ENCODE measurements at regions not wholly inside any gene's neighbourhood (a gene's known extent, or its start where the extent isn't known, plus 50 kb on each side); places are given as distances from the start of the nearest gene placed in this dataset.

DNA sequence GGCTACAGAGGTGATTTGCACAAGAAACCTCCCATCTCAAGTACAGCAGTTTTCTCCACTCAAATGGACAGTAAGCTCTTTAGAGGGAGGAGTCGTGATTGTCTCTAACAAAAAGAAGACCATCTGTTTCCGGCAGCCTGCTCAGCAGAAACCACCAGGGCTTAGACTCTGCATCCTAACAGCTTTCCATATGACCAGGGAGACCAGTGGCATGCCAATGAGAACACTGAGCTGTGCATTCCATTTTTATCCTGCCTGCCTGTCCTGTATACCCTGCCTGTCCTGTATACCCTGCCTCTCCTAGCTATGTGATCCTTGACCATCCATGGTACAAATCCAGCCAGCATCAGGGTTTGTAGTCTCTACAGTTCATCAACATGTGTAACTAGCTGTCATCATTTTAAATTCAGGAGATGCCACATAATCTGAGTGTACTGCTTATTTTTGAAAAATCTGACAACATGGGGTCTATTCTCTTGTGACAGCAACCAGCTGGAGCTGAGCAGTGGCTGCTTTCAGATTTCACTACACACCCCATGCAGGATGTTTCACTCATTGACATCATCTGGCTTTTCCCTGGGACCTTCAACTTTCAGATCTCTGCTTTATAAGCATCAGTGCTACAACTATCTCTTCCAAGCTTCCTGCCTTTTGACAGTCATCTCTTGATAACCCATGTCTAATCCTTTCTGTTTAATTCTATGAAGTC is 50.5 kb upstream of the POU2AF2 start:
- no peak for FAIRE-seq
- no peak for DNase-seq (ENCODE audit: extremely low spot score, insufficient read length, low read depth)

DNA sequence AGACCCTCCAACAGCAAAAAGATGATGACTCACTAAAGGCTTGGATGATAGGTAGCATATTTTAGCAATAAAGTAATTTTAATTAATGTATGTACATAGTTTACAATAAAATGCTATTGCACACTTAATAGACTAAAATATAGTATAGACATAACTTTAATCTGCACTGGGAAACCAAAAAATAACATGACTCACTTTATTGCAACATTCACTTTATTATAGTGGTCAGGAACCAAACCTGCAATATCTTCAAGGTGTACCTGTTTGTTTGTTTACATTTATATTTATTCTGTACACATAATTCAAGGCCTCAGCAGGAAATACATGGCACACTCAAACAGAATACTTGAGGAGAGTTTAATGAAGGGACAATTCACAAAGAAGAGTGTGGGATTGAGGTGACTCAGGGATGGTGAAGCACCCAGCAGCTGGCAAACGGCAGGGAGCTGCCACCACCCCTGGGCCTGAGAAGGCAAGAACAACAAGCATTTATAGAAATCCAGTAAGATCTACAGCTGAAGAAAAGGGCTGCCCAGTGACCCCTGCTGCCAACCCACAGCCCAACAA is 51.5 kb upstream of the POU2AF2 start:
- FAIRE-seq (no peak), DNase-seq (ENCODE audit: extremely low spot score, insufficient read length, low read depth) (no peak)

DNA sequence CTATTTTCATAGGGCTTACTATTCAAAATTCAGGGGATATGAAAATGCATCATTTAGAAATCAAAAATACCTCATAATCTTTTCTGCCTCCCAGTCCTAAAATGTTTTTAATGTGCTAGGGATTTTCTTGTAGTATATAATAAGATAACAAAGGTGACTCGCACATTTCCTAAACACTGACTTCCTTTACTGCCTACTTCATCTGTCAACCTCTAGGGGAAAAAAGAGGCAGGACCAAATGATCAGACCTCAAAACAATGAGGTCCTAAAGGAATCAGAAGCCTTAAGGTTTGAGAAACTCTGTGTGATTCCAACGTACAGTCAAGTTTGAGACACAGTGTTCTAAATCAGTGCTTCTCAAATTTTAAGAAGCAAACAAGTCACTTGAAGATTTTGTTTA is 56.1 kb upstream of the POU2AF2 start:
- FAIRE-seq: no peak
- DNase-seq (ENCODE audit: extremely low spot score, insufficient read length, low read depth): no peak

DNA sequence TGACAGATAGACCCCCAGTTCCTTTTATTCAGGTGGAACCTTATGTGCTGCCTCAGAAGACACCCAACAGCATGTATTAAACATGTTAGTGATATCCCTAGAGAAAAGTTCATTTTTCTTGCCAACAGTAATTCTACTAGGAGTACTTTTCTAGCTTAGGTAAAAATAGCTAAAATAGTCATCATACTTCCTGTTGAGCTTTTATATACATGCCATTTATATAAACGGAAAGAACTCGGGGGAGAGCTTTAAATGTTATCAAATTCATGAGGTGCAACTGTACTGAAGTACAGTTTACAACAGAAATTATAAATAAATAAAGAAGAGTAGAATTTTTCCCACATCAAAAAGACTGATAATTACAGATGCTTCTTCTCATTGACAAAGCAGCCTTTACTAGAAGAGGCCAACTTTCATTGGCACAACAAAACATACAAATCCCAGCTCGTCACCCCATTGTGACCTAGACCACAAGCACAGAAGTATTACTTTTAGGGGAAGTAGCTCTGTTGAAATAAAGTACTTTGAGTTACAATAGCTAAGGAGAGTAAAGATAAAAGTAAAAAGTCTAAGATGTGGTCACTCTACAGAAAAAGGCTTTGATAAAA is 59.1 kb upstream of the POU2AF2 start:
- DNase-seq (ENCODE audit: extremely low spot score, insufficient read length, low read depth) (no peak), FAIRE-seq (no peak)

DNA sequence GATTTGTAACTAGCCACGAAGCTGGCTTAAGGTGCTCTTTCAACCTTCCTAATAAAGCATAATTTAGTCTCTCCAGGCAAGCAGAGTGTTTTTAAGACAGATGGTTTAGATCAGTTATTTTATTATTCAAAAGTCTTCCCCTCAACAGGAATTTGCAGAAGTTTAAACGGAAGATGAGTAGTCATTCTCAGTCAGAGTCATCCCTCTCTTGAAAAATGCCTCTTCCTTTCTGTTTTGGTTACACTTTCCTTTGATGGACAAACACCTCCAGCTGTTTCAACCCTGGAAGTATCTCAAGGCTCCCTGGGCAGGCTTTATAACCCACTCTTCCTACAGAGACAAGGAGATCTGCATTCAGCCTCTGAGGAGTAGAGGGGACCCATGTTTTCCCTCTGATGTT is 60.3 kb upstream of the POU2AF2 start:
- FAIRE-seq: peak; percentile 41
- DNase-seq (ENCODE audit: extremely low spot score, insufficient read length, low read depth): no peak

DNA sequence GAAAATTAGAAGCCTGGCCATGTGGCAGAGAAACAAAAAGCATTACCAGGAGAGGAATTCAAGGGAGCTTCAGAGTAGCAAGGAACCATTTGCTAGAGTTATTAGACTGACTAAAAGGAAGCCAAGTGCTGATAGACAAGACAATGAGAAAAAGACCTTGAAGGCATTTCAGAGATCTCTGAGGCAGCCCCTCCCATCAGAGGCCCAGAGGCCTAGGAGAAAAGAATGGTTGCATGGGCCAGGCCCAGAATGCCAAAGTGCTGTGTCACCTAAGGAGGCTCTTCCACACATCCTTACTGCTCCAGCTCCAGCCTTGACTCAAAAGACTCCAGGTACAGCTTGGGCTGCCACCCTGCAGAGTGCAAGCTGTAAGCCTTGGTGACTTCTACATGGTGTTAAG is 61.8 kb upstream of the POU2AF2 start:
- FAIRE-seq (no peak), DNase-seq (ENCODE audit: extremely low spot score, insufficient read length, low read depth) (no peak)

DNA sequence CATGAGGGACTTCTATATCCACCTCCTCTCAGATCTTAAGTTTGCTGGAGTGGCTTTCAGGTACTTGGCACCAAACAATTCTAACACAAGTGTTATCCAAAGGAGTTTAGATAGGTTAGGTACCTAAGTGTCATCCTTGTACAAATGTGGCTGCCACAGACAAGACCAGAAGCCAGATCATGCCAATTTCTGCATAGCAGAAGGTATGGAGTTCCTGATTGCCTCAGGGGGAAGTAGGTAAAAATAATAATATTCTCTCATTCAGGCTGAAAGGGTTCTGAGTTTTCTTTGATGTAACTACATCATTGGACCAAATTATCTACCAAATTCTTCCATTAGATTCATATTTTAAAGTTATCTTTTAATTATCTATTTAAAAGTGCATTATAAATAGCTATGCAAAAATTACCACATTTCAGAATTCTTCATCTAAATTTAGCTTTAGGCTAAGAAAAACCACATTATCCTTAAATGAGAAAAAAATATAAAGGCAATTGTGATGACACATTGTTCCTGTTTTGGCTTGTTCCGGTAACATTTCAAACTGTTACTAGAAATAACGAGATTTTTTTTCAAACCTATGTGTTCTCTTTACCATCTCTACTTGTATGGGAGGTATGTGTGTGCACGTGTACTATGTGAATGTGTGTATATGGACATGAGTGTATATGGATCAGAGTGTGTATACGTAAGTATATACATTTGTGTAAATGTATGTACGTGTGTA is 66.2 kb upstream of the POU2AF2 start:
- DNase-seq (ENCODE audit: extremely low spot score, insufficient read length, low read depth): no peak
- no peak for FAIRE-seq

DNA sequence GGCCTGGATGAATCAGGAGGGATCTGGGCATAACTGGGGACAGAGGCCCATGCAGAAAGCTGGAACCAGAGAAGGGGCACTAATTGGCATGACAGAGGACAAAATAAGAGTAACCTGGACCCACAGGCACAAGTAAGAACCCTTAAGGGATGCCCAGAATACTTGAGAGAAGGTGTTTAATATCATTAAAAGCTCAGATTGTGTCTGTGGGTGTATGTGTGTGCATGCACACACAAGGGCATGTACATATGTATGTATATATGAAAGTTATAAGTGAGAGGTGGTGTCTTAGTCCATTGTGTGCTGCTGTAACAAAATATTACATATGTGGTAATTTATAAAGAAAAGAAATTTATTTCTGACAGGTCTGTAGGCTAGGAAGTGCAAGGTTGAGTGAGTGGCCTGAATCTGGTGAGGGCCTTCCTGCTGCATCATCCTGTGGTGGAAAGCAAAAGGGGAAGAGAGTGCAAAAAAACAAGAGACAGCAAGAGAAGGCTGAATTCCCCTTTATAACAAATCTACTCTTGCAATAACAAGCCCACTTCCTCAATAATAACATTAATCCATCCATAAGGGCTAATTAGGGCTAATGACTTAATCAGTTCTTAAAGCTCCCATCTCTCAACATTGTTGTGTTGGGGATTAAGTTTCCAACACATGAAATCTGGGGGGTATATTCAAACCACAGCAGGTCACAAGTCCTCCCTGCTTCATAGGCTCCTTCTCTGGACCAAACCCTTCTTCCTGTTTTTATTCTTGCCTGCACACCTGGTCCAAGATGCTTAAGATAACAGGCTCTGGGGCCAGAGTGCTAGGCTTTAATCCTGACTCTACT is 68.3 kb upstream of the POU2AF2 start:
- FAIRE-seq: peak; percentile 77

DNA sequence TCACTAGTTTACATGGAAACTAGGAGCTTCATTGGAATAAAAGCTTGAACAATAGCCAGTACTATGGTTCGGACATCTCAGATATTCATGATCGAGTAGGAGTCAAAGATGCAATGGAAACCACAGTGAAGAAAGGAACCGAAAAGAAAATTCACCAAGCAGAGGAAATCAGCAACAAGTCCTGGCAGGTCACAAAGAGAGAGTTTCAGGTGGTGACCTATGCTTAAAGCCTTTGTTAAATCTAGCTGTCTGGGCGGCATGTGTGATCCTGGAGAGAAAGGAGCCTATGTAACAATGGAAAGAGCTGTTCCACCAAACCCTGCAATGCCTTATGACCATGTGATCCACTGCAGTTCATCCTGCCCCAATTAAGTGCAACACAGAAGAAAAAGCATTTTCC is 68.9 kb upstream of the POU2AF2 start:
- FAIRE-seq (peak; percentile 83), DNase-seq (ENCODE audit: extremely low spot score, insufficient read length, low read depth) (no peak)

More for the DNA sequence above, 68.3 kb upstream of the POU2AF2 start:
- DNase-seq (ENCODE audit: extremely low spot score, insufficient read length, low read depth): no peak

DNA sequence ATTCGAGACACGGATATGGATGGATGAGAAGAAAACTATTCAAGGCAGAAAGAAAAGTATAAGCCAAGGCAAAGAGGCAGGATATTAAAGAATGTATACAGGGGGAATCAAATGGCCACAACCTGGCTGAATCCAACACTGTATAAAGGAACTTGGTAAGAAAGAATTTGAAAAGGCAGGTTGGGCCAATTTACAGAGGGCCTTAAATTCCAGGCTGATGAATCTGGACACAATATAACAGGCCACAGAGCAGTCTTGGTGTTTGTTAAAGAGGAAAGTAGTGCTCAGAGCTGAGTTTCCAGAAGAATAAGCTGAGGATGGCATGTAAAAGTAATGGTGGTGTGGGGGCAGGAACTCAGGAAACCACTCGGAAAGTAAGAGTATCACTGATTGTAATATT is 72.3 kb upstream of the POU2AF2 start:
- DNase-seq (ENCODE audit: extremely low spot score, insufficient read length, low read depth) (no peak), FAIRE-seq (no peak)

DNA sequence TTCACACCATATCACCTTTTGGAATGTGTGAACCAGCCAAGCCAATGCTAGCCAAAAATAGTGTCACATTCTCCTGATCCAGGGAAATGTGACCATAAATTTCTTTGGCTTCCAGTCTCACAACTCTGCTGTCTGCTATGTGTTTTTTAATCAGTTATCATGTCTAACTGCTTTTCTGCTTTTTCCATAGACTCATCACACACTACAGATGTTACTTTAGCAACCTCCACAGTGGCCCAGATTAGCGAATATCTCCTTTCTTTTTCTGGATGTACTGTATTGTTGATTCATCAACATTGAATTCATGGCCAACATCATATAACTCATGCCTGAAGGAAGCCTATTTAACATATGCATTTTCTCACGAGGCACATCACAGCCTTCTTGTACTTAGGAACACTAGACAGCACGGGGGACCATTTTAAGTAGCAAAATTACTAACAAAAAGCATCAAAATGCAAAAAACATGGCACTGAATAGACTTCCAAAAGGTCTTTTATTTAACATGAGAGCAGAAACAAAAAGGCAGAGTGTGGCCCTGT is 73.1 kb upstream of the POU2AF2 start:
- DNase-seq (ENCODE audit: extremely low spot score, insufficient read length, low read depth) (no peak), FAIRE-seq (no peak)

DNA sequence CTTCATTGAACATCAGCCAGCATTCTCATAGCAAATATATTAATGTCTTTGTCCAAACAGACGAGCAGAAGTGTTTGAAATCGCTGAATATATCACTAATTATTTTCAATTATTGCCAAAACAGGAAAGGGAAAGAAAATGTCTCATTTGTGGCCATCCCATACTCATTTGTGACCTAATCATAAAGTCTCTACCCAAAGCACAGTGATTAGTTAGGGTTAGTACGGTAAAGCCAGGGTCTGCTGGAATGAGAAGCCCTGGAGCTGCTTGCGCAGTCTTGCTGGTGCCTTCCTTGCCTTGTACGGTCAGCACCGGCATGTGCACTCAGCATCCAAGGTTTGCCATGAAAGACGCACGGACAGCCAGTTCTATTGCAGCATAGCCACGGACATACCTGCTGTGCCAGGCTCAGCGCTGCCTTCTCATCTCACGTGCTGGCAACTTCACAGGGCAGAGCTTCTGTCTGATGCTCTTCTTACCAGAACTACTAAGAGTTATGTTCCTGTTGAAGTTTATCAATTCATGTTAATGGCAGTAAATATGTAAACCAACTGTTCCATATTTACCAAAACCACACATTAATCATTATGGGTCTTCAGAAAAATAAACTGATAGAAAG is 74.7 kb upstream of the POU2AF2 start:
- FAIRE-seq (peak; percentile 70), DNase-seq (ENCODE audit: extremely low spot score, insufficient read length, low read depth) (no peak)

DNA sequence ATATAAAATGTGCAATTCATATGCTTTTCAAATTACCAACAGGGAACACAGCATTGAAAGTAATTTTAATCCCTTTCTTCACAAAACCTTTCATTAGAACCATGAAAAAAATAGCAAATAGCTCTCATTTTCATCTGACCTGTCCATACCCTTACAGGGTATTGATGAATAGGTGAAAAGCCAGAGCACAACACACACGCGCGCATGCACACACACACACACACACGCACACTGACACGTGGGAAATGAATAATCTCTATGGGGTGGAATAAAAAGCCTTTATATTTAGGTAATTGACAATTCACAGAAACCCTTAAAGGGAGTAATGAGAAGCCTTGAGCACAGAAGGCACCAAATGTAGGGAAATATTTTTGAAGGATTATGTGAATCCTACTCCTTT is 76.2 kb upstream of the POU2AF2 start:
- FAIRE-seq (no peak), DNase-seq (ENCODE audit: extremely low spot score, insufficient read length, low read depth) (no peak)

DNA sequence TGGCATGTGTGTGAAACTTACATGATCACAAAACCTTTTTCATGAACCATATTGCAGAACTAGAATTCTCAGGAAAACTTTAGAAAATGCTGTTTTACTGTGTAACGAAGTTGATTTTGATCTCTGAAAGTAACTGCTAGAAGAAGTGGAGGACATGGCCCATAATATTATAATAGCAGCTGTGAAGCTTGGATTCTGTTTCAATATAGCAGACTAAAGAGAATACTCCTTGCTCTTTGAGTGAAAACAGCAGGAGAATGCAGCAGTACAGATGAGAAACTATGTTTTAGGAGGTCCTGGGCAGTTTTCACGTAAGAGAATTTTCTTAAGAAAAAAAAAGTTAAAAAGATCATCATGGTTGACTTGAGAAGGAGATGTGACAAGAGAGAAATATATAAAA is 76.7 kb upstream of the POU2AF2 start:
- FAIRE-seq: no peak
- DNase-seq (ENCODE audit: extremely low spot score, insufficient read length, low read depth): no peak

DNA sequence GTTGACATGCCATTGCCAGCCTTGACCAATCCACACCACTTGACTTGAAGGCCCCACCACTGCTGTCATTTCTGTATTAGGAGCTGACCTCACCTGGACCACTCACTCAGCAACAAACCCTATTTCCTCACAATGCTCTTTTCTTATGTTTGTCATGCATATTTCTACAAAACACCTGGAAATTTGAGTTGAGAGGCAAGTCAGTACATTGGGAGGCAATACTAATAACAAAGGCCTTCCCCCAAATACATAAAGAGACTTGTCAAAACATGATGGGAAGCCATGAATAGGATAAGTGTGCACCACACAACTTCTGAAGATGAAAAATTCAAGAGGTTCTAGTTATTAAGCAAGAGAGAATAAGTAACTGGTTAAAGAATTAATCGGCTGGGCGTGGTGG is 77.9 kb upstream of the POU2AF2 start:
- DNase-seq (ENCODE audit: extremely low spot score, insufficient read length, low read depth): no peak
- FAIRE-seq: no peak

DNA sequence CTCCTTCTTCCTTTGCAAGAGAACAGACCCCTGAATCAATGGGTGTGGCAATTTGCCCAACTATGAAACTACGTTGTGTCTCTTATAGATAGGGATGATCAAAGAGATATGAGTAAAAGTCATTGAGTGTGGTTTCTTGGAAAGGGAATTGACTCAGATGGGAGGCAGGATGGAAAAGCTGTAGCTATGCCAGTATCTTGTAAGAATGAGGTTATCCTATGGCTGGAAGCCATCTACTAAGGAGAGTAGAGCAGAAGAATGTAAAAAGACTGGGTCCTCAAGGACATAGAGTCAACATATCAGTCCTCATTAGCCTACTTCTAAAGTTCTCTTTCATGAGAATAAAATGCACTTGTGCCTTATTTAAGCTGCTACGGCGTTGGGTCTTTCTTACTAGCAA is 78.9 kb upstream of the POU2AF2 start:
- DNase-seq (ENCODE audit: extremely low spot score, insufficient read length, low read depth): no peak
- FAIRE-seq: no peak

DNA sequence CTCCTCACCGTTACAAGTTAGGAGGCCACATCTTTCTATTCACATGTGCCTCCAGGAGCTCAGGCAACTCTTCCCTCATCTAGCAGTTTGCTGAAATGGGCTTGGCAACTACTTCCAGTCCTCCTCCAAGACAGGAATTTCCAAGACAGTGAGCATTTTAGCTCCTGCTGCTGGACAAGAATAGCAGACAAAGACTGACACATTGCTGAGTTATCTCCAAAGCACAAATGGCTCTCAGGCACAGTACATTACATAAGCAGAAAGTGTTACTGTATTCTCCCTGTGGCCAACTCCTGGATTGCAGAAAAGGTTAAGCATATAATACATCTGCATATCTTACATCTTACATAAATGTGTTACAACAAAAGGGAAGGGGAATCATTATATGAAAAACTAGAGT is 83.2 kb upstream of the POU2AF2 start:
- FAIRE-seq: no peak
- DNase-seq (ENCODE audit: extremely low spot score, insufficient read length, low read depth): no peak

DNA sequence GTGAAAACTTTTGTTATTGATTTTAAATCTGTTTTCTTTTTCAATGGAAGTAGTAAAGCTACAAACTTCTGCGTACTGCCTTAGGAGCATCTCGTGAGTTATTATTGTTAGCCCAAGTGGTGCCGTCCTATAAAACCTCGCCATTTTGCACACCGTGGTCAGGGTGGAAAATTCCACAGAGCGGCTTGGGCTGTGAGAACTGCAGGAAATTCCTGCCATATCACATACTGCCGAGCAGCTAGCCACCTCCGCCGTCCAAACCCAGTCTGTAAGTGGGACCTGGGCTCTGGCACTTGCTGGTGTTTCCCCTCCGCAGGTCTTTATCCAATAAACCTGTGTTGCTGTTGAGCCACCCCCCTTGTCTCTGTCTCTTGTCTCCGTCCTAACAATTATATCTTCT is 88.0 kb upstream of the POU2AF2 start:
- no peak for FAIRE-seq
- no peak for DNase-seq (ENCODE audit: extremely low spot score, insufficient read length, low read depth)

DNA sequence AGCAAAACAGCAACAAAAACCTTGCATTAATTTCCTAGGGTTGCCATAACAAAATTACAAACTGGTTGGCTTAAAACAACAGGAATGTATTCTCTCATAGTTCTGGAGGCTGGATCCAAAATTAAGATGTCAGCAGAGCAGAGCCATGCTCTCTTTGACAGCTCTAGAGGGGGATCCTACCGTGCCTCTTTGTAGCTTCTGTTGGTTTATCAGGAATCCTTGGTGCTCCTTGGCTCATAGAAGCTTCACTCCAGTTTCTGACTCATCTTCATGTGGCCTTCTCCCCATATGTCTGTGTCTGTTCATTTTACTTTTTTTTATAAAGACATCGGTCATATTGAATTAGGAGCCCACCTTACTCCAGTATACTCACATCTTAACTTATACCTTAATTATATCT is 90.5 kb upstream of the POU2AF2 start:
- no peak for FAIRE-seq
- DNase-seq (ENCODE audit: extremely low spot score, insufficient read length, low read depth): no peak

DNA sequence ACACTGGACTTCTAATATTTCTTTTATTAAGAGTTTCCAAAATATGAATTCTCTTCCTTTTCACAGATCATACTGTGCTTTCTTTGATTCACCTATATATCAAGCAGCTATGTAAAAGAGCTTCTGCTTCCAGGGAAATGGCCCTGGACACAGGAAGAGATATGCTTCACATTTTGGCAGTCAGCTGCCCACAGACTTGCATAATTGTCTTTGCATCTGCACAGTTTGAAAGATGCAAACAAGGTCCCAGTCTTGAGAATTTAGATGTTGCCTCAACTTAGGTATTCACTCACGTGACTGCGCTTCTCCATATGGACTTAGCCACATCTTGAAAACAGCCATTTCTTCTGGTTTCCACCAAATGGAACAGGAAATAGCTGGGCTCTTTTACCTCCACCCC is 92.3 kb upstream of the POU2AF2 start:
- FAIRE-seq (no peak), DNase-seq (ENCODE audit: extremely low spot score, insufficient read length, low read depth) (no peak)
